ENCODE measurements at regions not wholly inside any gene's neighbourhood (a gene's known extent, or its start where the extent isn't known, plus 50 kb on each side); places are given as distances from the start of the nearest gene placed in this dataset.
"Not testable (repeated sequence)": the region's sequence is repeated elsewhere in the genome, so short reads cannot be mapped to it uniquely, and the experiment has no call there.

GRCh38 chr5:120174089-120174488, 290.0 kb upstream of the PRR16 start:
- intact Hi-C loops (cut with DNase I; ENCODE audit: low total_unique reads): no loop called here
- no peak overlapping the region for H3K27ac ChIP-seq

GRCh38 chr5:120181238-120181637, 282.9 kb upstream of the PRR16 start:
- H3K4me3 ChIP-seq; H3K27me3 ChIP-seq; H3K4me1 ChIP-seq; H3K27ac ChIP-seq; H3K36me3 ChIP-seq; intact Hi-C loops (cut with DNase I; ENCODE audit: low total_unique reads); H3K9me3 ChIP-seq; DNase-seq (ENCODE audit: low spot score in 2 of 2): not testable (repeated sequence)

More at GRCh38 chr5:120174089-120174488, 290.0 kb upstream of the PRR16 start:
- H3K4me1 ChIP-seq: no peaks in the 10 kb centered on the region
- H3K4me3 ChIP-seq: no peak overlapping the region
- DNase-seq (ENCODE audit: low spot score in 2 of 2): no peak
- TF ChIP-seq POLR2A (IDR thresholded peaks at IDR 0.05) (no peak), POLR2AphosphoS5 (IDR thresholded peaks at IDR 0.05) (no peak)
- TF ChIP-seq, protein P1, sequence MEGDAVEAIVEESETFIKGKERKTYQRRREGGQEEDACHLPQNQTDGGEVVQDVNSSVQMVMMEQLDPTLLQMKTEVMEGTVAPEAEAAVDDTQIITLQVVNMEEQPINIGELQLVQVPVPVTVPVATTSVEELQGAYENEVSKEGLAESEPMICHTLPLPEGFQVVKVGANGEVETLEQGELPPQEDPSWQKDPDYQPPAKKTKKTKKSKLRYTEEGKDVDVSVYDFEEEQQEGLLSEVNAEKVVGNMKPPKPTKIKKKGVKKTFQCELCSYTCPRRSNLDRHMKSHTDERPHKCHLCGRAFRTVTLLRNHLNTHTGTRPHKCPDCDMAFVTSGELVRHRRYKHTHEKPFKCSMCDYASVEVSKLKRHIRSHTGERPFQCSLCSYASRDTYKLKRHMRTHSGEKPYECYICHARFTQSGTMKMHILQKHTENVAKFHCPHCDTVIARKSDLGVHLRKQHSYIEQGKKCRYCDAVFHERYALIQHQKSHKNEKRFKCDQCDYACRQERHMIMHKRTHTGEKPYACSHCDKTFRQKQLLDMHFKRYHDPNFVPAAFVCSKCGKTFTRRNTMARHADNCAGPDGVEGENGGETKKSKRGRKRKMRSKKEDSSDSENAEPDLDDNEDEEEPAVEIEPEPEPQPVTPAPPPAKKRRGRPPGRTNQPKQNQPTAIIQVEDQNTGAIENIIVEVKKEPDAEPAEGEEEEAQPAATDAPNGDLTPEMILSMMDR (IDR thresholded peaks at IDR 0.05): no peak
- H3K36me3 ChIP-seq: no peaks in the 10 kb centered on the region
- no peaks in the 10 kb centered on the region for H3K27me3 ChIP-seq
- H3K9me3 ChIP-seq: no peaks in the 10 kb centered on the region

GRCh38 chr5:120194650-120195049, 269.4 kb upstream of the PRR16 start:
- H3K27me3 ChIP-seq; H3K9me3 ChIP-seq; H3K27ac ChIP-seq; DNase-seq (ENCODE audit: low spot score in 2 of 2); H3K4me1 ChIP-seq; H3K4me3 ChIP-seq; intact Hi-C loops (cut with DNase I; ENCODE audit: low total_unique reads); H3K36me3 ChIP-seq: not testable (repeated sequence)

GRCh38 chr5:120199559-120199958, 264.5 kb upstream of the PRR16 start:
- no peak overlapping the region for H3K27ac ChIP-seq
- no peaks in the 10 kb centered on the region for H3K36me3 ChIP-seq
- H3K4me1 ChIP-seq: no peaks in the 10 kb centered on the region
- H3K9me3 ChIP-seq: no peaks in the 10 kb centered on the region
- no peak for DNase-seq (ENCODE audit: low spot score in 2 of 2)
- H3K4me3 ChIP-seq: no peak overlapping the region
- no peak for TF ChIP-seq POLR2A (IDR thresholded peaks at IDR 0.05)
- TF ChIP-seq, protein P1 (IDR thresholded peaks at IDR 0.05): no peak
- no peak for TF ChIP-seq POLR2AphosphoS5 (IDR thresholded peaks at IDR 0.05)
- intact Hi-C loops (cut with DNase I; ENCODE audit: low total_unique reads): no loop called here
- no peaks in the 10 kb centered on the region for H3K27me3 ChIP-seq

GRCh38 chr5:120207129-120207528, 257.0 kb upstream of the PRR16 start:
- intact Hi-C loops (cut with DNase I; ENCODE audit: low total_unique reads): no loop called here
- H3K4me1 ChIP-seq: no peaks in the 10 kb centered on the region
- DNase-seq (ENCODE audit: low spot score in 2 of 2): no peak
- no peak for TF ChIP-seq POLR2AphosphoS5 (IDR thresholded peaks at IDR 0.05)
- no peak for TF ChIP-seq POLR2A (IDR thresholded peaks at IDR 0.05)
- TF ChIP-seq, protein P1 (IDR thresholded peaks at IDR 0.05): no peak
- H3K9me3 ChIP-seq: no peaks in the 10 kb centered on the region
- no peak overlapping the region for H3K27ac ChIP-seq
- no peaks in the 10 kb centered on the region for H3K36me3 ChIP-seq
- no peak overlapping the region for H3K4me3 ChIP-seq
- no peaks in the 10 kb centered on the region for H3K27me3 ChIP-seq

DNA sequence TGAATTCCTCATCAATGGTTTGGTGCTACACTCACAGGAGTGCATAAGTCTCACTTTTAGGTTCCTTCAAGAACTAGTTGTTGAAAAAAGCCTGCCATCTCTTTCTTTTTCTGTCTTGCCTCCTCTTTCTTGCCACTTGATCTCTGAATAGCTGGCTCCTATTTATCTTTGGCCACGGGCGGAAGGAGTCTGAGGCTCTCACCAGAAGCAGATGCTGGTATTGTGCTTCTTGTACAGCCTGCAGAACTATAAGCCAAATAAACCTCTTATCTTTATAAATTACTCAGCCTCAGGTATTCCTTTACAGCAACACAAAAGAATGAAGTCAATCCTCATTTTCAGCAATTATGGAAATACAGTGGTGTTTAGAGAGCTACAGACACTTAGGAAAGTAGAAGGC, 247.1 kb upstream of the PRR16 start:
- intact Hi-C loops (cut with DNase I; ENCODE audit: low total_unique reads): no loop called here
- H3K9me3 ChIP-seq: no peaks in the 10 kb centered on the region
- H3K27me3 ChIP-seq: no peaks in the 10 kb centered on the region
- no peaks in the 10 kb centered on the region for H3K4me1 ChIP-seq
- H3K27ac ChIP-seq: no peak overlapping the region
- no peak overlapping the region for H3K4me3 ChIP-seq
- no peaks in the 10 kb centered on the region for H3K36me3 ChIP-seq
- TF ChIP-seq POLR2A (IDR thresholded peaks at IDR 0.05) (no peak), POLR2AphosphoS5 (IDR thresholded peaks at IDR 0.05) (no peak)
- TF ChIP-seq, protein P1 (IDR thresholded peaks at IDR 0.05): no peak
- no peak for DNase-seq (ENCODE audit: low spot score in 2 of 2)
